ENCODE measurements at regions not wholly inside any gene's neighbourhood (a gene's known extent, or its start where the extent isn't known, plus 50 kb on each side); places are given as distances from the start of the nearest gene placed in this dataset.
"Not testable (repeated sequence)": the region's sequence is repeated elsewhere in the genome, so short reads cannot be mapped to it uniquely, and the experiment has no call there.

DNA sequence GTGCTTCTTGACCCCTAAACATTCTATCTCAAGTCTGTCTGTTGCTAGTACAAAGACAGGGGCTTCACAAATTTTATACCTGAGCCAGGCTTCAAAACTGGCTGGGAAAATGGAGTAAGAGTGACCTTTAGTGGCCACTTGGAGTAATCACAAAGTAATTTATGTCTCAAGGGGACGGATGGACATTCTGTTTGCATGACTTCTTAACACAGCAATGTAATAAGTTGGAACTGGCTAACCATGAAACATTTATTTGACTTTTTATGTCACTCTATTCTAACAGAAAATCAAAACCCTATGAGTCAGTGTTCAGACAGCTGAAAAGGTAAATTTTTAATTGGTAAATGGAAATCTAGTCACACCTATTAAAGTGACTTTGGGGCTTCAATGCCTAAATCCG, 600.6 kb downstream of the ANKRD50 start:
- Histone ChIP-seq H3K27me3 (ENCODE audit: control insufficient read depth, insufficient read depth, low read length) (no peaks in the 10 kb centered on the region), H3K4me3 (ENCODE audit: low read depth, low read length) (no peak overlapping the region), H3K36me3 (ENCODE audit: control insufficient read depth, insufficient read depth, low read length) (no peaks in the 10 kb centered on the region)
- peak; percentile 24 for DNase-seq (ENCODE audit: low read depth)
- ChIA-PET POLR2A (no interaction called here), CTCF (interaction anchor here (0.8 to 1.7 kb wide), 5 partner anchors 9 to 1007 kb away, joined by 3 to 5 read pairs (median 4); no protein-coding TSS in a partner anchor)
- TF ChIP-seq, protein P1, sequence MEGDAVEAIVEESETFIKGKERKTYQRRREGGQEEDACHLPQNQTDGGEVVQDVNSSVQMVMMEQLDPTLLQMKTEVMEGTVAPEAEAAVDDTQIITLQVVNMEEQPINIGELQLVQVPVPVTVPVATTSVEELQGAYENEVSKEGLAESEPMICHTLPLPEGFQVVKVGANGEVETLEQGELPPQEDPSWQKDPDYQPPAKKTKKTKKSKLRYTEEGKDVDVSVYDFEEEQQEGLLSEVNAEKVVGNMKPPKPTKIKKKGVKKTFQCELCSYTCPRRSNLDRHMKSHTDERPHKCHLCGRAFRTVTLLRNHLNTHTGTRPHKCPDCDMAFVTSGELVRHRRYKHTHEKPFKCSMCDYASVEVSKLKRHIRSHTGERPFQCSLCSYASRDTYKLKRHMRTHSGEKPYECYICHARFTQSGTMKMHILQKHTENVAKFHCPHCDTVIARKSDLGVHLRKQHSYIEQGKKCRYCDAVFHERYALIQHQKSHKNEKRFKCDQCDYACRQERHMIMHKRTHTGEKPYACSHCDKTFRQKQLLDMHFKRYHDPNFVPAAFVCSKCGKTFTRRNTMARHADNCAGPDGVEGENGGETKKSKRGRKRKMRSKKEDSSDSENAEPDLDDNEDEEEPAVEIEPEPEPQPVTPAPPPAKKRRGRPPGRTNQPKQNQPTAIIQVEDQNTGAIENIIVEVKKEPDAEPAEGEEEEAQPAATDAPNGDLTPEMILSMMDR (IDR thresholded peaks at IDR 0.05; ENCODE audit: insufficient read depth, low read depth, low read length): peak; percentile 59

DNA sequence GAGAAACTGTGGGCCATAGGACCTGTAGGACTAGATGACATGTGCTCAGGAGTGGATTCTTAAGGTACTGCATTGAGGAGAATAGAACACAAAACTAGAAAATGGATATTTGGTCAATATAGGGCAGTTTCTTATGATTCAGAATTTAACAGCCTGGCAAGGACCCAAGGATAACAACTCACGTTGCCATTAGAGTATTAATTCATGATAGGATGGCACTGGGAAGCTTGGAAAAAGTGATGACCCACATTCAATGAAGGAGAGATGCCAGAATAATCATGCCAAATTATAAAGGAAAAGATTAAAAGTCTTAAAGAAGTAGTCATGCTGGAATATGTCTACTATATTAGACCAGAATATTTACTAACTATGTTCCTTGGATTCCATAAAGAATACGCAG, 594.5 kb downstream of the ANKRD50 start:
- Histone ChIP-seq H3K36me3 (ENCODE audit: control insufficient read depth, insufficient read depth, low read length) (no peaks in the 10 kb centered on the region), H3K27me3 (ENCODE audit: control insufficient read depth, insufficient read depth, low read length) (no peaks in the 10 kb centered on the region), H3K4me3 (ENCODE audit: low read depth, low read length) (no peak overlapping the region)
- ChIA-PET CTCF (no interaction called here), POLR2A (no interaction called here)
- TF ChIP-seq, protein P1 (IDR thresholded peaks at IDR 0.05; ENCODE audit: insufficient read depth, low read depth, low read length): no peak
- no peak for DNase-seq (ENCODE audit: low read depth)

DNA sequence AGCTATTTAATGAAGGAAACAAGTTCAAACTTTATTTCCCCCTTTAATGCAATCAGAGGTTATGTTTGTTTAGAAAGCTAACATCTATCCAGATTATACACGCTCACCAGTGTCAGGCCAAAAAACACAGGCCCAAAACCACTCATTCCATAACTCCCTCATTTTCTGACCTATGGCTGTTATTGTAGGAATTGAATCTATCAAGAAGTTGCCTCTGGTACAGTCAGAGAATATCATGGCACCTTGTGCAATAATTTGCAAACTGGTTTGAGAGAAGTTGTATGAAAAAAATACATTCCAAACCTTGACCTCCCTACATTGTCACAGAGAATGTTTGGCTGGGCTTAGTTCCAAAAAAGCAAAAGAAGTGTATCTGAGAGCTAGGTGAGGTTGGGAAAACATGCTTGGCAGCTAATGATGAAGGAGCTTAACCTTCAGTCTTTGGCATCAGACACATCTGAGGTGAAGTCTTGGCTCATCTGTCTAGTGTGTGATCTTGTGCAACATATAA, 591.0 kb downstream of the ANKRD50 start:
- H3K36me3 ChIP-seq (ENCODE audit: control insufficient read depth, insufficient read depth, low read length): no peaks in the 10 kb centered on the region
- POLR2A ChIA-PET: no interaction called here
- CTCF ChIA-PET: interaction anchor here (1.5 kb wide), 2 partner anchors 10 to 140 kb away, joined by 4 read pairs; no protein-coding TSS in a partner anchor
- no peaks in the 10 kb centered on the region for H3K27me3 ChIP-seq (ENCODE audit: control insufficient read depth, insufficient read depth, low read length)
- DNase-seq (ENCODE audit: low read depth): peak; percentile 31
- no peak overlapping the region for H3K4me3 ChIP-seq (ENCODE audit: low read depth, low read length)
- TF ChIP-seq, protein P1 (IDR thresholded peaks at IDR 0.05; ENCODE audit: insufficient read depth, low read depth, low read length): no peak

DNA sequence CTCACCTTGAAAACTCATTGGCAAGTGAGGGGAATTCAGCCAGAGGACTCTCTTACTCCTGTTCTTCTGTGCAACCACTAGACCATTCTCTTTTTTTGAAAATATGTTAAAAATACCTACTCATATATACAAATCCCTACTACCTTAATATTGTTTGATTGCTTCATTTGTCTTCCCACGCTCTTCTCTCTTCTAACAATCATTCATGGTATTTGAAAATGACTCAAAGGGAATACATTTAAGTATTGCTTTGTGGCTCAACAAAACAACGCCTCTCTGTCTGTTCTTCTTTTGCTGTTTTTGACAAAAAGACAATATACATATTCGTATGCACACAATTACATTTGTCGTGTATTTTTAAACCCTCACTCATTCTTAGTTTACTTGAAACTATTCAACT, 589.4 kb downstream of the ANKRD50 start:
- TF ChIP-seq, protein P1 (IDR thresholded peaks at IDR 0.05; ENCODE audit: insufficient read depth, low read depth, low read length): no peak
- DNase-seq (ENCODE audit: low read depth): no peak
- no peak overlapping the region for H3K4me3 ChIP-seq (ENCODE audit: low read depth, low read length)
- H3K27me3 ChIP-seq (ENCODE audit: control insufficient read depth, insufficient read depth, low read length): no peaks in the 10 kb centered on the region
- ChIA-PET CTCF (interaction anchor here (1.5 kb wide), 1 partner anchor 139 kb away, joined by 4 read pairs; no protein-coding TSS in a partner anchor), POLR2A (no interaction called here)
- H3K36me3 ChIP-seq (ENCODE audit: control insufficient read depth, insufficient read depth, low read length): no peaks in the 10 kb centered on the region

DNA sequence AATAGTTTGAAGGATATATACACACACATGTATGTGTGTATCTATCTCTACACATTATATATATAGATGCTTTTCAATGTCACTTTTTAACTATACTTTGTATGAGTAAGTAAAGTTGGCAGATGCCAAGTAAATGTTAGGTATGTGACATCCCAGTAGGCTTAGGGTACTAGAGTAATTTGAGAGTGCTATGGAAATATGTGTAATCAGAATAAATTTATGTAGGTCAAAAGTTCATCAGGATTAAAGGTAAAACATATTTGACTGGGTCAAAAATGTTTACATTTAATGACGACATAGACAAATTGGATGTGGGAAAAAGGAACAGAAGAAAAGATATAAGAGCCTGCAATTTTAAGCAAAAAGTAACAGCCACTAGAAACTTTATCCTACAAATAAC, 588.8 kb downstream of the ANKRD50 start:
- ChIA-PET POLR2A (no interaction called here), CTCF (no interaction called here)
- H3K36me3 ChIP-seq (ENCODE audit: control insufficient read depth, insufficient read depth, low read length): no peaks in the 10 kb centered on the region
- DNase-seq (ENCODE audit: low read depth): no peak
- no peak overlapping the region for H3K4me3 ChIP-seq (ENCODE audit: low read depth, low read length)
- TF ChIP-seq, protein P1 (IDR thresholded peaks at IDR 0.05; ENCODE audit: insufficient read depth, low read depth, low read length): no peak
- H3K27me3 ChIP-seq (ENCODE audit: control insufficient read depth, insufficient read depth, low read length): no peaks in the 10 kb centered on the region

DNA sequence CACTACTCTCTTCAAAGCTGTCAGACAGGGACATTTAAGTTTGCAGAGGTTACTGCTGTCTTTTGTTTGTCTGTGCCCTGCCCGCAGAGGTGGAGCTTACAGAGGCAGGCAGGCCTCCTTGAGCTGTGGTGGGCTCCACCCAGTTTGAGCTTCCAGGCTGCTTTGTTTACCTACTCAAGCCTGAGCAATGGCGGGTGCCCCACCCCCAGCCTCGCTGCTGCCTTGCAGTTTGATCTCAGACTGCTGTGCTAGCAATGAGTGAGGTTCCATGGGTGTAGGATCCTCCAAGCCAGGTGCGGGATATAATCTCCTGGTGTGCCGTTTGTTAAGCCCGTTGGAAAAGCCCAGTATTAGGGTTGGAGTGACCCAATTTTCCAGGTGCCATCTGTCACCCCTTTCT, 581.2 kb downstream of the ANKRD50 start:
- POLR2A ChIA-PET, CTCF ChIA-PET: not testable (repeated sequence)

More for the DNA sequence above, 581.2 kb downstream of the ANKRD50 start:
- not testable (repeated sequence) for H3K4me3 ChIP-seq (ENCODE audit: low read depth, low read length); DNase-seq (ENCODE audit: low read depth); H3K27me3 ChIP-seq (ENCODE audit: control insufficient read depth, insufficient read depth, low read length); H3K36me3 ChIP-seq (ENCODE audit: control insufficient read depth, insufficient read depth, low read length)
